Neural progenitor cell (in vitro differentiated cells): ENCODE measurements at regions not wholly inside any gene's neighbourhood (a gene's known extent, or its start where the extent isn't known, plus 50 kb on each side); places are given as distances from the start of the nearest gene placed in this dataset.

ENCODE experiments used
- DNase-seq: peaks from one replicate; pipeline ENCODE4 v3.0.0-alpha.2; 2016; ENCODE audit warnings: low spot score
- H2AFZ ChIP-seq: fragments of 200-600 bp; sonication (generic); replicated peaks from 2 replicates; pipeline ENCODE4 v1.6.1; 2016; ENCODE audit warnings: antibody characterized with exemption
- H3F3A ChIP-seq: fragments of 200-600 bp; sonication (generic); 2 replicates; pipeline ENCODE4 v1.6.1; 2016; ENCODE audit warnings: antibody characterized with exemption, low read depth
- H3K27ac ChIP-seq: fragments of 200-600 bp; sonication (generic); 2 replicates; pipeline ENCODE4 v1.5.1; 2016; ENCODE audit warnings: mild to moderate bottlenecking
- H3K27me3 ChIP-seq: fragments of 200-600 bp; sonication (generic); 2 replicates; pipeline ENCODE4 v1.6.1; 2016; ENCODE audit warnings: mild to moderate bottlenecking, moderate library complexity
- H3K36me3 ChIP-seq: fragments of 200-600 bp; sonication (generic); 2 replicates; pipeline ENCODE4 v1.5.1; 2016
- H3K4me1 ChIP-seq: fragments of 200-600 bp; sonication (generic); 2 replicates; pipeline ENCODE4 v1.6.1; 2016; ENCODE audit warnings: mixed run types
- H3K4me2 ChIP-seq: fragments of 200-600 bp; sonication (generic); 2 replicates; pipeline ENCODE4 v1.6.1; 2016
- H3K4me3 ChIP-seq: fragments of 200-600 bp; sonication (generic); 2 replicates; pipeline ENCODE4 v1.5.1; 2016
- H3K79me2 ChIP-seq: fragments of 200-600 bp; sonication (generic); 2 replicates; pipeline ENCODE4 v1.6.1; 2016; ENCODE audit warnings: low read depth
- H3K9ac ChIP-seq: fragments of 200-600 bp; sonication (generic); 2 replicates; pipeline ENCODE4 v1.6.1; 2016
- H3K9me3 ChIP-seq: fragments of 200-600 bp; sonication (generic); 2 replicates; pipeline ENCODE4 v1.5.1; 2016; ENCODE audit warnings: low read depth
- H4K20me1 ChIP-seq: fragments of 200-600 bp; sonication (generic); 2 replicates; pipeline ENCODE4 v1.6.1; 2016; ENCODE audit warnings: low read depth
- H3K27ac Mint-ChIP-seq: 3 replicates; pipeline ENCODE4 v1.8.0; 2021; ENCODE audit warnings: mixed read lengths
- H3K27me3 Mint-ChIP-seq: 2 replicates; pipeline ENCODE4 v1.8.0; 2022; ENCODE audit warnings: low read depth, mild to moderate bottlenecking, inconsistent platforms, moderate library complexity, mixed read lengths; ENCODE audit not compliant: insufficient read depth
- H3K36me3 Mint-ChIP-seq: 3 replicates; pipeline ENCODE4 v1.8.0; 2021; ENCODE audit warnings: mixed read lengths
- H3K4me1 Mint-ChIP-seq: 3 replicates; pipeline ENCODE4 v1.8.0; 2021; ENCODE audit warnings: mixed read lengths
- H3K4me3 Mint-ChIP-seq: 3 replicates; pipeline ENCODE4 v1.8.0; 2021; ENCODE audit warnings: mild to moderate bottlenecking, moderate library complexity, mixed read lengths
- H3K9me3 Mint-ChIP-seq: 3 replicates; pipeline ENCODE4 v1.8.0; 2020; ENCODE audit warnings: mixed read lengths
- CTCF ChIP-seq: fragments of 200-600 bp; sonication (generic); IDR thresholded peaks from 2 replicates; pipeline ENCODE4 v1.5.1; 2017; ENCODE audit warnings: antibody characterized with exemption, mild to moderate bottlenecking
- EZH2 ChIP-seq: fragments of 200-600 bp; sonication (generic); IDR thresholded peaks from 2 replicates; pipeline ENCODE4 v1.6.1; 2017; ENCODE audit warnings: antibody characterized with exemption, mild to moderate bottlenecking, moderate library complexity
- EZH2phosphoT487 ChIP-seq: fragments of 200-600 bp; sonication (generic); IDR thresholded peaks from 2 replicates; pipeline ENCODE4 v1.6.1; 2017; ENCODE audit warnings: antibody characterized with exemption

DNA sequence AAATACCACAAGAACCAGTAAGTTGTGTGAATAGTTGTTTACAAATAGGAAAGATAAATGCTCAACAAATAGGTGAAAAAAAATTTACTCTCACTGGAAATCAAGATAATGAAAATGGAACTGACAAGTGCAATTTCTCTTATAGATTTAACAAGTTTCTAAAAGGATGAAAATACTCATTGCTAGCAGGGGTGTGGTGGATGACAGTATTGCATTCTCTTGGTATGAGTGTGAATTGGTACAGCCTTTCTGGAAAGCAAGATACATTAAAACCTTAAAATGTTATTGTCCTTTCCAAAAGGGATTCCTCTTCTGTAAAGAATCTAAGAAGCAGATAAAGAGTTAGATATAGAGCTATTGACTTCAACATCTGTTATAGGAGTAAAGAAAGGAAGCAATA lies 240.0 kb upstream of the RPS6KA3 start:
- no peak overlapping the region for H3K4me3 ChIP-seq
- no peaks in the 10 kb centered on the region for H3K4me1 ChIP-seq
- no peaks in the 10 kb centered on the region for H3K36me3 Mint-ChIP-seq
- no peak for TF ChIP-seq CTCF
- TF ChIP-seq EZH2phosphoT487 = no peak
- no peak for TF ChIP-seq EZH2
- no peaks in the 10 kb centered on the region for H3K4me1 Mint-ChIP-seq
- H2AFZ ChIP-seq = no peak overlapping the region
- H3K27ac Mint-ChIP-seq = no peak overlapping the region
- H3K4me2 ChIP-seq = no peak overlapping the region
- H3K27me3 Mint-ChIP-seq = no peaks in the 10 kb centered on the region
- H3K9me3 Mint-ChIP-seq = no peaks in the 10 kb centered on the region
- no peak overlapping the region for H3K9ac ChIP-seq
- H3K27me3 ChIP-seq = no peaks in the 10 kb centered on the region
- no peaks in the 10 kb centered on the region for H4K20me1 ChIP-seq
- no peaks in the 10 kb centered on the region for H3K79me2 ChIP-seq
- no peaks in the 10 kb centered on the region for H3K36me3 ChIP-seq
- DNase-seq = no peak
- peaks cover under 1% of the 10 kb centered on the region for H3K9me3 ChIP-seq
- no peak overlapping the region for H3K4me3 Mint-ChIP-seq
- H3K27ac ChIP-seq = no peak overlapping the region
- H3F3A ChIP-seq = no peaks in the 10 kb centered on the region

GRCh38 chrX:20500949-20501348 lies 234.2 kb upstream of the RPS6KA3 start:
- Histone ChIP-seq H3K4me3 (no peak overlapping the region), H3K9me3 (no peaks in the 10 kb centered on the region), H2AFZ (no peak overlapping the region), H4K20me1 (no peaks in the 10 kb centered on the region), H3K27ac (no peak overlapping the region), H3F3A (no peaks in the 10 kb centered on the region), H3K79me2 (no peaks in the 10 kb centered on the region), H3K36me3 (no peaks in the 10 kb centered on the region), H3K4me1 (no peaks in the 10 kb centered on the region), H3K4me2 (no peak overlapping the region), H3K27me3 (no peaks in the 10 kb centered on the region), H3K9ac (no peak overlapping the region)
- Mint-ChIP-seq H3K4me3 (no peak overlapping the region), H3K27me3 (no peaks in the 10 kb centered on the region), H3K9me3 (no peaks in the 10 kb centered on the region), H3K36me3 (no peaks in the 10 kb centered on the region), H3K4me1 (no peaks in the 10 kb centered on the region), H3K27ac (no peak overlapping the region)
- no peak for TF ChIP-seq EZH2phosphoT487
- TF ChIP-seq CTCF = no peak
- no peak for TF ChIP-seq EZH2
- no peak for DNase-seq

DNA sequence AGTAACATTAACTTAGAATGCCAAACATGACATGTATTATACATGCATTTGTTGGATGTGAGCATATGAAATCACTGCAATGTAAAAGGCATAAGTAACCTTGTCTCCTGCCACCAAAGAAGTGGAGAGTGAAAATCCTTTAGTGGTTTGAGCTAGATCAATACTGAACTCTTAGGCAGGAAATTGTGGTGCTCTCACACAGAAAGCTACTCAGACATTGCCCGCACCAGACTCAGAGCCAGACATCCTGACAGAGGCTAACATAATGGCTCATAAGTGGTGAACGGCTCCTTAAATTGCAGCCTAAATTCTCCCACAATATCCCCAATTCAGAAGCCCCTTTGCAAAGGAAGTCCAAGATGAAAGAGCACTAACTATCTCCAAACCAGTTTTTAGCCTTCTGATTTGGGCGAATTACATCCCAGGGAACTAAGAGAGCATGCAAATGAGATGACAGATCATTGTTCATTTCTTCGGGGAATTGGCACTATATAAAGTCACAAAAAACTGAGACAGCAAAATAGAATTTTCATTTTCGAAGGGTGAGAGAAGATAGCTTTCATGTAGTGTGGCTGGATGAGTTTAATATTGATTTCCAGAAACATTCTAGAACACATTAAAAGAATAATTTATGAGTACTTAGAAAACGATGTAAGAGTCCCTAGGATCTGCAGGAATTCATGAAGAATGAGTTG lies 233.6 kb upstream of the RPS6KA3 start:
- Histone ChIP-seq H3K4me3 (no peak overlapping the region), H3F3A (no peaks in the 10 kb centered on the region), H3K4me1 (no peaks in the 10 kb centered on the region), H3K36me3 (no peaks in the 10 kb centered on the region), H3K79me2 (no peaks in the 10 kb centered on the region), H3K27ac (no peak overlapping the region), H3K9me3 (no peaks in the 10 kb centered on the region), H4K20me1 (no peaks in the 10 kb centered on the region), H3K9ac (no peak overlapping the region), H2AFZ (no peak overlapping the region), H3K27me3 (no peaks in the 10 kb centered on the region), H3K4me2 (no peak overlapping the region)
- Mint-ChIP-seq H3K4me3 (no peak overlapping the region), H3K27ac (no peak overlapping the region), H3K4me1 (no peaks in the 10 kb centered on the region), H3K27me3 (no peaks in the 10 kb centered on the region), H3K36me3 (no peaks in the 10 kb centered on the region), H3K9me3 (no peaks in the 10 kb centered on the region)
- DNase-seq = no peak
- TF ChIP-seq EZH2 (no peak), EZH2phosphoT487 (no peak), CTCF (no peak)
